SH-SY5Y (cell line): ENCODE measurements at regions not wholly inside any gene's neighbourhood (a gene's known extent, or its start where the extent isn't known, plus 50 kb on each side); places are given as distances from the start of the nearest gene placed in this dataset.

Experiments used
- GATA2 ChIP-seq: IDR thresholded peaks from 2 replicates; pipeline ENCODE4 v1.6.1; 2011; ENCODE audit warnings: mild to moderate bottlenecking, low read depth, low read length
- GATA3 ChIP-seq: IDR thresholded peaks from 2 replicates; pipeline ENCODE4 v1.6.1; 2011; ENCODE audit warnings: low read depth, mild to moderate bottlenecking, low read length, moderate library complexity

DNA sequence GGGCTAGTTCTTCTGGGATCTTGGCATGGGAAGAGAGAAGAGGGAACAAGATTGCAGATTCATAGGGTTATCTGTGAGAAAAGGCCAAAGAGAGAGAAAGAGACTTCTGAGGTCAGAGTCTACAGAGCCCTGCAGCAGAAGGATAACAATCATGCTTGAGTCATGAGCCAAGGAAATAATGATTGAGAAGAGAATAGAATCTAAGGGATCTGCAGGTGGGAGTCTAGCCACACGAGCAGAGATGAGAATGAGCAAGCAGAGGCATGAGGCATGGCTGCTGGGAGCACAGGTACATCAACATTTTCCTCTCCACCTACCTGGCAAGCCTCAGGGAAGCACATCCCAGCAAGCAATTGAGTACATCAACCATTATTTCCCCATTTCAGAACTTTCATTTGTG, 303.7 kb downstream of the LRIG3 start:
- no peak for TF ChIP-seq GATA2
- TF ChIP-seq GATA3: no peak
